ENCODE measurements at regions not wholly inside any gene's neighbourhood (a gene's known extent, or its start where the extent isn't known, plus 50 kb on each side); places are given as distances from the start of the nearest gene placed in this dataset.
"Not testable (repeated sequence)": the region's sequence is repeated elsewhere in the genome, so short reads cannot be mapped to it uniquely, and the experiment has no call there.

GRCh38 chr2:131738996-131739434 is 211.3 kb downstream of the CCDC74A start:
- not testable (repeated sequence) for DNase-seq (ENCODE audit: low spot score)

GRCh38 chr2:131753640-131754561 is 226.2 kb downstream of the CCDC74A start:
- no peak for DNase-seq (ENCODE audit: low spot score)

GRCh38 chr2:131754929-131755720 is 227.4 kb downstream of the CCDC74A start:
- no peak for DNase-seq (ENCODE audit: low spot score)

DNA sequence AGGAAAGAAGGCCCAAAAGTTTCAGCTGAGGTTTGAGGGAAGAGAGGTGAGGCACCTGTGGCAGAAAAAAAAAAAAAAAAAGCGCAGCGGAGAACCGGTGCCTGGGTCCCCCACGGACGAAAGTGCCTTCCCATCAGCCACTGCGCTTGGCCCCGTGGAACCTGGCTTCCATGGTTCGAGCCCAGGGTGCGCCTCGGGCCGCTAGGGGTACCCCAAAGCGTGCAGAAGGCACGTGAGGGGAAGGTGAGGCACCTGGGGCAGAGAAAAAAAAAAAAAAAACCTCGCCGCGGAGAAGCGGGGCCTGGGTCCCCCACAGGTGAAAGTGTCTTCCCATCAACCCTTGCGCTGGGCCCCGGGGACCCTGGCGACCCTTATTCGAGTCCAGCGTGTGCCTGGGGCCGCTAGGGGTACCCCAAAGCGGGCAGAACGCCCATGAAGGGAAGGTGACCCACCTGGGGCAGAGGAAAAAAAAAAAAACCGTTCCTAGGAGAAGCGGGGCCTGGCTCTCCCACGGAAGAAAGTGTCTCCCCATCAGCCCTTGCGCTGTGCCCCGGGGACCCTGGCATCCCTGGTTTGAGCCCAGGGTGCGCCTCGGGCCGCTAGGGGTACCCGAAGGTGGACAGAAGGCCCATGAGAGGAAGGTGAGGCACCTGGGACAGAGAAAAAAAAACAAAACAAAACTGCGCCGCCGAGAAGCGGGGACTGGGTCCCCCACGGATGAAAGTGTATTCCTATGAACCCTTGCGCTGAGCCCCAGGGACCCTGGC is 228.6 kb downstream of the CCDC74A start:
- no peak for DNase-seq (ENCODE audit: low spot score)

DNA sequence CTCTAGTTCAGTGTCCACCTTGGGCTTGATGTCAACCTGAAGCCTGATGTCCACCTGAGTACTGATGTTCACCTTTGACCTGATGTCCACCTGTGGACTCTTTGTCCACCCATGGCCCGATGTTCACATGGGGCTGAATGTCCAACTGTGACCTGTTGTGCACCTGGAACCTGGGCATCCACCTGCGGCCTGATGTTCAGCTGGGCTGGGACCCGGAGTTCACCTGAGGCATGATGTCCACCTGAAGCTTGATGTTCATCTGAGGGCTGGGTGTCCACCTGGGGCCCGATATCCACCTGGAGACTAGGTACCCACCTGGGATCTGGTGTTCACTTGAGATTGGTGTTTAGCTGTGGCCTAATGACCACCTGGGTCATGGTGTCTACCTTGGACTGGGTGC is 231.3 kb downstream of the CCDC74A start:
- DNase-seq (ENCODE audit: low spot score), result not testable (repeated sequence)

GRCh38 chr2:131774955-131775555 is 247.4 kb downstream of the CCDC74A start:
- not testable (repeated sequence) for DNase-seq (ENCODE audit: low spot score)

GRCh38 chr2:131775903-131776506 is 248.3 kb downstream of the CCDC74A start:
- DNase-seq (ENCODE audit: low spot score), result not testable (repeated sequence)

DNA sequence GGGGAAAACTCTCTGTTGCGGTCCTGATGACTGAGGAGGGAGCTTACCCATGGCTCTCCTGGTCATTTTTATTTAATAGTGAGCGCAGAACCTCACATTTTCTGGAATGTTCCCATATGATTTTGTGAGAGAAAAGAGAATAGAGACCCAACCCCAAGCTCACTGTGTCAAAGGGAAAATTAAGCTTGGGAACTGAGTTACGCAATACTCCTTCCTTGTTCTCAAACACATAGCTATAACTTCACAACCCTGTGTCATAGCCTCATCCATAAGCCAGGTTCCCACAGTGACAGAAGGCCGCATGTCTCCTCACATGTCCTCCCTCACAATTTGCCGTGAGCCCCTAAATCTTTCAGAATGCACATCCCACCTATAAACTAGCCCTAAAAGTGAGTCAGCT is 252.8 kb downstream of the CCDC74A start:
- DNase-seq (ENCODE audit: low spot score), result not testable (repeated sequence)

DNA sequence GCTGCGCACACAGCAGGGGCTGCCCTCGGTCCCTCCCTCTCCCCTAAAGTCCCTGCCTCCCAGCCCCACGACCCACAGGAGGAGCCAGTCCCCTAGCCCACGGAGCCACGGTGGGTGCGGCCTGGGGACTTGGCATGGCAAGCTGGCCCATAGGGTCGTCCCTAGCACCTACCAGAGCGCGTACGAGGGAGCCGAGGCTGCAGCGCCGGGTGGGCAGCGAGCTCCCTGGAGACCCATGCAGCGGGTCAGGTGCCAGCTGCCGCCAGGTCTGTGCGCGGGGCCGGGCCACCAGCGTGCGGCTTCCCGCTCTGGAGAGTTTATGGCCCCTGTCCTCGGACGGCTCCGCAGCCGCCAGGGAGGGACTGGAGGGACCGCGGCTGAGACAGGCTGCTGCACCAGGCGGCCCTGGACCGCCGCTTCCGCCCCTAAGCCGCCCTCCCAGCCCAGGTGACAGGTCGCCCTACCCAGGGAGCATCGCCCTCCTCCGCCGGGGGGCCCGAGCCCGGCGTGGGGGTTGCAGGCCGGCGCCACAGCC is 273.6 kb downstream of the CCDC74A start:
- DNase-seq (ENCODE audit: low spot score), result no peak

DNA sequence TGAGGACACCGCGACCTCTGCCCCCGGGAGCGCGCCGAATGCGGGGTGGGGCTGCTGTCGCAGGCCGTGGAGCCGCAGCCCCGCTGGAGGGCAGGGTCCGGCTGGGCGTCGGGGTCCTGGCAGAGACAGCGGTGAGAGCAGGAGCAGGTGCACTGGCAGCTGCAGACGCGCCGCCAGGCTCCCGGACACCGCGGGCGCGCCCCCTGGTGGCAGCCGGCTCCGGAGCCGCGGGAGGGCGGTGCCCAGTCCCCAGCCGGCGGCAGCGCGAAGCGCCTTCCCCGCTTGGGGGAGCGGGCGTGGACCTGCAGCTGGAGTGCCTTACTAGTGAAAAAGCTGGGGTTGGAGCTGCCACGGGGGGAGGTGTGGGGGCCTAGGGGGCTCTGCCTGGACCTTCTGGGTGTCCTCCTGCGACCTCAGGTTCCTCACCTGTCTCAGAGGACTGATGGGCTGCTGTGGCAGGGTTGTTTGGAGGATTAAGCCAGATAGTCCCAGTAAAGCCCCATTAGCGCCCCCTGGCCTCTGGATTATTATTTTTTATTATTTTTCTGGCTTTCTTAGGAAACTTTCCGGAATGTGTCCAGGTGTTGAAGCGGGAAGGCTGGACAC is 274.2 kb downstream of the CCDC74A start:
- DNase-seq (ENCODE audit: low spot score), result peak; percentile 77

GRCh38 chr2:131802351-131802836 is 274.7 kb downstream of the CCDC74A start:
- peak; percentile 44 for DNase-seq (ENCODE audit: low spot score)

- DNase-seq (ENCODE audit: low spot score), result not testable (repeated sequence)
These were observed 275.5 kb downstream of the CCDC74A start for GRCh38 chr2:131803237-131803636.

DNA sequence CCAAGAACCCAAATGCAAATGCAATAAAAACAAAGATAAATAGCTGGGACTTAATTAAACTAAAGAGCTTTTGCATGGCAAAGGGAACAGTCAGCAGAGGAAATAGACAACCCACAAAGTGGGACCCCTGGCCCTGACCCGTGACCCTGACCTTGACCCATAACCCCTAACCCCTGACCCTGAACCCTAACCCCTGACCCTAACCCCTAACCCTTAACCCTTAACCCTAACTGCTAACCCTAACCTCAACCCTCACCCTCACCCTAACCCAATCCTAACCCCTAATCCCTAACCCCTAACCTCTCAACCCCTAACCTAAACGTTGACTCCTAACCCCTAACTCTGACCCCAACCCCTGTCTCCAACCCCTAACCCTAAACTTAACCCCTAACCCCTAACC is 284.9 kb downstream of the CCDC74A start:
- DNase-seq (ENCODE audit: low spot score), result not testable (repeated sequence)

- not testable (repeated sequence) for DNase-seq (ENCODE audit: low spot score)
These were observed 285.7 kb downstream of the CCDC74A start for GRCh38 chr2:131813378-131813777.

- not testable (repeated sequence) for DNase-seq (ENCODE audit: low spot score)
These were observed 290.7 kb downstream of the CCDC74A start for GRCh38 chr2:131818267-131818973.

DNA sequence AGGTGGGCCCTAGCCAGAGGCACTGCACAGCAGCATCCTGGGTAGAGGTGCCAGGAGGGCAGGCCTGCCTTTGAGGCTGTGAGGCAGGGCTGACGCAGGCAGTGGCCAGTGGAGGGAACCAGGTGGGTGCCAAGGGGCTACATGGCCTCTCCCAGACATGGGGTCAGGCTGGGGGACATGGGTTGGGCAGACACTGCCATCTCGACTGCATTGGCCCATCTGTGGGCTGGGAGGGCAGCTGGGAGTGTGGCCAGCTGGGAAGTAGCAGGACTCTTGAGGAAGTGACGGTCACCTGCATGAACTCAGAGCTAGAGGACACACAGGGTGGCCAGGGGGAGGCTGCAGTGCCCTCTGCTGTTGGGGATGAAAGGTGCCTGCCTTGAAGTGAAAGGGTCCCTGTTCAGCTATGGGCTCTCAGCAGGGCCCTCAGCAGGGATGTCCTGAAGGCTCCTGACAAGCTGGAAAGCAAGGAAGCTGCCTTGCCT is 294.6 kb downstream of the CCDC74A start:
- not testable (repeated sequence) for DNase-seq (ENCODE audit: low spot score)

DNA sequence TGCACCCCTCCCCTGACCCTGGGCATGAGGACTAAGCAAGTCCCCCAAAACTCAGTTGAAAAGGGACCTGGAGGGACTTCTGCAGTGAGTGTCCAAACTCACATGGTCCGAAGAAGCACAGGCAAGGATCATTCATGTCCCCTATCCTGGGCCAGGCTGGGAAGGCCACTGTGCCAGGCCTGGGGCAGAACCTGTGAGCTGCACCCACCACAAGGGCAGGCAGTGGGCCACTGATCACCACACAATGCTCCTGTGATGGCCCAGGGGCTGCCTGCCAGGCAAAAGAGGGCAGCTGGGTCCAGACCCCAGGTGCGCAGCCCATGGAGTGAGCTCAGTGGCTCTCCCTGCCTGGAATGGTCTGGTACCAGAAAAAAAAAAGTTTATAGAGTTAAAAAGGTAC is 295.4 kb downstream of the CCDC74A start:
- not testable (repeated sequence) for DNase-seq (ENCODE audit: low spot score)

GRCh38 chr2:131824986-131825385 is 297.3 kb downstream of the CCDC74A start:
- not testable (repeated sequence) for DNase-seq (ENCODE audit: low spot score)

GRCh38 chr2:131827481-131828163 is 299.9 kb downstream of the CCDC74A start:
- DNase-seq (ENCODE audit: low spot score), result no peak

Measured in mucosa of gallbladder (tissue), 1 donor.